ENCODE measurements at regions not wholly inside any gene's neighbourhood (a gene's known extent, or its start where the extent isn't known, plus 50 kb on each side); places are given as distances from the start of the nearest gene placed in this dataset.
"Not testable (repeated sequence)": the region's sequence is repeated elsewhere in the genome, so short reads cannot be mapped to it uniquely, and the experiment has no call there.

DNA sequence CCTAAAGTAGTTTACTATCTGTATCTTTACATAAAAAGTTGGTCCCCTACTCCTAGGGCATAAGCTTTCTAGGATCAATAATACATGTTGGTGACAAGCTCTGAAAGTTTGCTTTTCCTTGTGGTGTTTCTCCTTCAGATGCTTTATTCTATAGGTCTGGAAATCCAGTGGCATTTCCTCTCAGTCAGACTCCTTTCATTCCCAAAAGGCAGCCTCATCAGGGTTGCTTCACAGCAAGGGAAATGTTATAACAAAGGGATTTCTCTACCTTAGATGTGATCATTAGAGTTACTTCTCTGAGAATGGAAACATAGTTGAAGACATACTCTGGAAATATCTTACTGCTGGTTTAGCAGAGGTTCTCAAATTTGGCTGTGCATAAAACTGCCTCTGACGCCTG lies 1072.4 kb upstream of the ZEB2 start:
- DNase-seq (ENCODE audit: low spot score), result no peak

DNA sequence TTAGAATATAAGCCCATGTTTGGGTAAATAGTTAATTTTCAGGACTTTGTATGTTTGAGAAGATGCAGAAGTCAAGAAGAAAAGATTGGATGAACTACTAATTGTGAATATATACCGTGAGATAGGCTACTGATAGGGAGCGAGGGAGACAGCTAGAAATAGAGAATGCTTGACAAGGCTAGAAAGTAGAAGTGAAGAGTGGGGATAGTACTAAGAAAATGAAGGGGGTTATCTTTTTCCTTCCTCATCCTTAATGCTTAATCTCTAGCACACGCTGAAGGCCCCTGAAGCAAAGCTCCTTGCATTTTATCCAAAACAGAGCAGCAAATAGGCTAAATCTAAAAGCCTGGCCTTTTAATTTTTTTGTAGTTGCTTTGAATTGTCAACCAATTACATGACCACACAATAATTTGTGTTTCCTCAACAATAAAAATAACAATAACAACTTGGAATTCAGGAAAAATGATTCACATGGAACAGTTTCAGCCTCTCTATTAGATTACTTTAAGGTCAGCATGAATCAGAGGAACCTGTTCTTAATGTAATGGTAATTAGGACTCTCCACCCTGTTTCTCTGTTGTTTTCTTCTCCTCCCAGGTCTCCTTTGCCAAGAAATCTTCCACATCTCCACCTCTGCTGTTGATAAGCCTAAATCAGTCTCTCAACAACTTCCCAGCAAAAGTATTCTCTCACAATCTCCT lies 1071.3 kb upstream of the ZEB2 start:
- no peak for DNase-seq (ENCODE audit: low spot score)

DNA sequence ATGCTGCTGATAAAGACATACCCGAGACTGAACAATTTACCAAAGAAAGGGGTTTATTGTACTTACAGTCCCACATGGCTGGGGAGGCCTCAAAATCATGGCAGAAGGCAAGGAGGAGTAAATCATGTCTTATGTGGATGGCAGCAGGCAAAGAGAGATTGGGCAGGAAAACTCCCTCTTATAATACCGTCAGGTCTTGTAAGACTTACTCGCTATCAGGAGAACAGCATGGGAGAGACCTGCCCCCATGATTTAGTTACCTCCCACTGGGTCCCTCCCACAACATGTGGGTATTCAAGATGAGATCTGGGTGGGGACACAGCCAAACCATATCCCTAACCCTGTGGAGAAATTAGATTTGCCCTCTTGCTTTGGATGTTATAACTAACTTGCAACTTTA lies 1068.0 kb upstream of the ZEB2 start:
- no peak for DNase-seq (ENCODE audit: low spot score)

DNA sequence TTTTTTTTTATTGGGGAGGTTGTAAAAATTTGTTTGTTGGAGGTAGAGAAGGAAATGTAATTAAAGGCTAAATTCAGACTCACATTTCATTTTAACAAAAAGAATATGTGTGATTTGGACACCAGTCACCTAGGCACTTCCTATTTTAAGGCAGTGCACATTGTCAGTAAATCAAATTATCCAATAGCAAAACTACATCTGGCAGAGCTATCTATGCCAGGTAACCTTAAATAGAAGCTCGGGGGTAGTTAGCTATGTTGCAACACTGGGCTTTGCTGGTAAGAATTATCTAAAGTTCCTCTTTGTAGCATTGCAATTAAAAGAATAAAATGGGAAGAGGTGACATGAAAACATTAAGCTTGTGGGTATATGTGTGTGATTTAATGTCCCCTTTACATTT lies 1064.4 kb upstream of the ZEB2 start:
- no peak for DNase-seq (ENCODE audit: low spot score)

DNA sequence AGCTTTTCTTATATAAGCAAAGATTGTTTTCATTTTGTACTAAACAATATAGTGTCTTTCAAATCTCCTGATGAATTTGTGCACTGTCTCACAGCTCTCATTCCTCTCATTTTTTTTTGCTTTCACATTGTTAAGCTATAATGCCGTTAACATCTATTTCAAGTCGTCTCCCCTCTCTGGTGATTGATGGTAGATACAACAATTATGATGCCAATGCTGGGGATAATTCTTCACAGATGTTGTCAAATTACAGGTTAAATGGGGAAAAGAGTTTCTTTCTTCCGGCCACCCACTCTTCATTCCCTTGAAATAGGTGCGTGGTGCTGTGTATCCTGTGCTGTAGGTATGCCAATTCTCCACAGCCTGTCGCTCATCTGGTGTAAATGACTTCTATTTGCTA lies 1053.7 kb upstream of the ZEB2 start:
- DNase-seq (ENCODE audit: low spot score), result no peak

DNA sequence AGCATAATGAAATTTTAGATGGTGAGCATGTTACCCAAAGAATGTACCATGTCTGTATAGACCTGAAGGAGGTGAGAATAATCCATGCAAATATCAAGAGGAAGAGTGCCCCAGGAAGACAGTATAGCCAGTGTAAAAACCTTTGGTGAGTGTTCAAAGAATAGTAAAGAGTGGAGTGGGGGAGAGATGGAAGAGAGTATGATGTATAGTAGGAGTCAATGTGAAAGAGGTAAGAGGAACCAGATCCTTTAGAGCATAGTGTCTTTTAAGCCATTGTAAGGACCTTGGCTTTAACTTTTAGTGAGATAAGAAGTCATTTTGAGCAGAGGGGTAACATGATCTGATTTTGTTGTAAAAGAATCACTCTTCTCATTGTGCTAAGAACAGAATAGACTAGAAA lies 1052.3 kb upstream of the ZEB2 start:
- DNase-seq (ENCODE audit: low spot score), result no peak

DNA sequence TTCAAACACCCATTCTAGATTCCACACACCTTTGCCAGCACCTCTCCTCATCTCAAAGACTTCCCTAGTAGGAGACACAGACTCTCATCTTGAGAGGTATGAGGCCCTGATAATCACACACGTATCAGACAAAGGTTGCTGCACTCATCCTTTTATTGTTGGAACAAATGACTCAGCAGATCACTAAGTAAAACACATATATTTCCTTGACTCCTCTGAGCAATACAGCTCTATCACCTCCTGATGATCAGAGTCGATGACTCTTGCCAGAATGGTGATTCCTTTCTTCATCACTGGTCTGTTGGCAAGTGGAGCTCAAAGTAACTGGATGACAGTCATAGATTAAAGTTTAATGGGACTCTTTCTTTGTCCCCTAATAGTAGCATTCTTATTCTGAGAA lies 1049.2 kb upstream of the ZEB2 start:
- peak; percentile 69 for DNase-seq (ENCODE audit: low spot score)

DNA sequence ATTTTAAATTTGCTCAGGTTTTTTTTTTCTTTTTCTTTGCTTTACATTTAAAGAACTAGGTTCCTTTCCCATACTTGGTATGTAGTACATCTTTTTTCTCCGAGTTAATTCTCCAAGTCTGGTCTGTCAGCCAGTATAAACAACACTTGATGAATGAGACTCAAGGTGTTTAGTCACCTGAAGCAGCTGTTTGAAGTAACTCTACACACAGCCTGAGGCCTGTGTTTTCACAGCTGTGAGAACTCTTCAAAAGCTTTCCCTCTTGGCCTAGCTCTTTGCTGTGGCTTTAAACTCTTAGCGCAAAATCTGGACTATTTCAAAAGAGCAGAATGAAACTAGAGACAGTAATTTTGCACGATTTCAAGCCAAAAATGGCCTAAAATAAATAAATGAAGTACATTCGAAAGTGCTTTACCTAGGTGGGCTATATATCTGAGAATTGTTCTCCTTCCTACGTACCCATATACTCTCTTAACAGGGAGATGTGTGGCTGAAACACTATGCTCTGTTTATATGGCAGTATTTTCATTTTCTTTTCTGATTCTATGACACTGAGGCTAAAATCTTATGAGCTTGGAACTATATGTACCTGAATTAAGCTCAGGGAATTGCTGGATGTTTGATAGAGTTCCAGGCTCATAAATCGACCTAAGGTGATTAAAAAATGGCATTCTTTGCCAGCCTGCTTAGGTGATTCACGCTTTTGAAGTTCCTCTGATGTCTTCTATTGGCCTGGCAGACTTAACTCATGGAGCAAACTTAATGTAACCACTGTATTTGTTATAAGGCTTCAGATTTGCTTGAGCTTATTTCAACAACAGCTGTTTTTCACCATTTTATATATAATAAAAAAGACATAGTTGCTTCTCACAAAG lies 1044.1 kb upstream of the ZEB2 start:
- DNase-seq (ENCODE audit: low spot score), result peak; percentile 4

DNA sequence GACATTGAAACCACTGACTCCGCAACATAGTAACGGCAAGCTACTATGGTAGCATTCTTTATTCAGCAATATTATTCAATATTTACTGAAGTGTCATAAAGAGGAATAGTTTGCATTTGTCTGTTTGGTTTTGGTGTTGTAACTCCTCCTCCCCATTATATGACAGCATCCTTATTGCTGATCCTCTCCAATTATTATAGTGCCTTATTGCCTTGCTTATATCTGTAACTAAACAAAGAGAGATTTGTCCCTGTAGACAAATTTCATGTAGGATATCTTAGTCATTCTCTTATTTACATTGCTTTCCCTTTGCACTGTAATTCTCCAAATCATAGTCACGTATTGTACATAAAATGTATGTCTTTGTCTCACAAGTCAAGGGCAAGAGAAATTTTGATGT lies 1041.2 kb upstream of the ZEB2 start:
- DNase-seq (ENCODE audit: low spot score), result no peak

DNA sequence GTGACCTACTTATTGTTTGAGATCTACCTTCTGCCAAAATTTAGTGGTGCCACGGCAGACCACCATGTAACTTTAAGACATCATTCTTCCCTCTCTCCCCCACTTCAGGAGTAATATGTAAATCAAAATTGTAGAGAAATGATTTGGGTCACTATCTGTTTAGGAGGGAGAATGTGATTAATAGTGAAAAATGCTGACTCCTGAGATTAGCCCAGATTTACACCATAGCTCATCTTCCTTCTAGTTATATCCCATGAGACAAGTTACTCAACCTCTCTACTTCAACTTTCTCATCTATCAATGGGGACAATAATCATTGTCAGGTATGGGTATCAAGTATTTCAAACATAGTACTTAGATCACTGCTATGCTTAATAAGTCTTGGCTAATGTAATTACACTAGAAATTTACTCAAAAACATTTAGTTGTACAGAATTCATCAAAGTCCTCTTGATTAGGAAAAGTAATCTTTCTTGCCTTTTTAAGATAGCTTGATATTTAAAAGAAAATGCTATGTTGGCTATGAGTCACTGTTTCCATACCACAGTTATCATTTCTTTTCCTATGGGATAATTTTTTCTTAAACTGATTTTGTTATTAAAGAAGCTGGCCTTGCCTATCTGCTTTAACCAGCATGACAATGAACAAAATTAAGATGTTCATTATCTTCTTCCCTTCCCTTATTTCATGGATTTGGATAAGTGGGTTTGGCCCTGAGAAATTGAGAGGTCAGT lies 1038.9 kb upstream of the ZEB2 start:
- no peak for DNase-seq (ENCODE audit: low spot score)

DNA sequence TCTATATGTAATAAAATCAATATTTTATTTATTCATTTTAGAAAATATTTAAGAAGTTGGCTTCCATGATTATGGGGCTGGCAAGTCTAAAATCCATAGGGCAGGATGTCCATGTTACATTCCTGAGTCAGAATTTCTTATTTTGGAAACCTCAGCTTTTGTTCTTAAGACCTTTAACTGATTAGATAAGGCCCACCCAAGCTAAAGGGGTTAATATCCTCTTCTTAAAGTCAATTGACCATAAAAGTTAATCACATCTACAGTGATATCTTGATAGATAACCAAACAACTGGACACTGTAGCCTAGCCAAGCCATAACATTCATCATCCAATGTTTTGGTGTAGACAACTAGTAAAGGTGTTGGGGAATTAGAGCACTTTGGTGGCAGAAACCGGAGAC lies 1035.4 kb upstream of the ZEB2 start:
- DNase-seq (ENCODE audit: low spot score), result no peak

DNA sequence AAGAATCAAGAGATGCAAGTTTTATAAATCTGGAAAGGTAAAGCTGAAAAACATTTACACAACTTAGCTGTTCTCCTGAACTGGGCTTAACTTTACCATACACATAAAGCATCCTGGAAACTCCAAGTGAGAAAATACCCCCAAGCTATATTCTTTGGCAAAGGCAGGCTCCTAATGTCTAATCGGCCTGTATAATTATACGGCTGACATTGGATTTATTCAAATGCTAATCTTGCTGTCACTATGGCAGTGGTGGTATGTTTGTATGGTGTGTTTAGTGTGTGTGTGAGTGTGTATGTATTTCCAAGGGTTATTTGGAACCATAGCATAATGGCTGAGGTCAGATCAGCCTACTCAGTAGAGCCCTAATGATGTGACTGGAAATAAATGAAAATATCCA lies 1031.8 kb upstream of the ZEB2 start:
- DNase-seq (ENCODE audit: low spot score), result no peak

DNA sequence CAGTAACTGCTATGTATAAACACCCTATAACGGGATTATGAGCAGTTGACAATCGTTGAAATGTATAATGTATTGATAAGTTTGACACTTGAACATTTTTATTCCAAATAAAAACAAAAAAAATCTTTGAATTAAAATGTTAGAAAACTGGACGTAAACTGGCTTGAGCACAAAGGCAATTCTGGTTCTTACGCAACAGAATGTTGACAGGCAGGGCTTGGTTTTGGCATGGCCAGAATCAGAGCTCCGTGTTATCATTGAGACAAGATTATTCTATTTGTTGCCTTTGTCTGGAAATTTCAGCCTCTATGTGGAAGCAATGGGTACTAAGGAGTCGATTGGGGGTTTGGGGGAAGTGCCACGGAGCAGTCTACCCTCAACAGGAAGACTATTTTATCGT lies 1028.6 kb upstream of the ZEB2 start:
- no peak for DNase-seq (ENCODE audit: low spot score)

DNA sequence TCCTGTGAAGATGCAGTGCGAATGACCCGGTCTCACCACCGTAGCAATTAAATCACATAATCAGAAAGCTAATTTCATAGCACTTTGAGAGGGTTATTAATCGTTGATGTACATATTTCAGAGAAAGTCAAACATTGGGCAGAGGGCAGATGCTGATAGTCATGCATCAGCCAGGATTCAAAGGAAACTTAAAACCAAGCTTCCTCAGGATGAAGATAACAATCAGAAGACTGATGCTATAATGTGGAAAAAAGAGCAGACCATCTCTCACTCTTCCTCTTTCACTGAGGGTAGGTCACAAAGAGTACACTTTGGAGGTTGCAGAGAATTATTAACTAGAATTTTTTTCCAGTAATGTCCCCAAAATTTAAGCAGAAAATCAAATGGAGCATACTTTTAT lies 1027.7 kb upstream of the ZEB2 start:
- no peak for DNase-seq (ENCODE audit: low spot score)

DNA sequence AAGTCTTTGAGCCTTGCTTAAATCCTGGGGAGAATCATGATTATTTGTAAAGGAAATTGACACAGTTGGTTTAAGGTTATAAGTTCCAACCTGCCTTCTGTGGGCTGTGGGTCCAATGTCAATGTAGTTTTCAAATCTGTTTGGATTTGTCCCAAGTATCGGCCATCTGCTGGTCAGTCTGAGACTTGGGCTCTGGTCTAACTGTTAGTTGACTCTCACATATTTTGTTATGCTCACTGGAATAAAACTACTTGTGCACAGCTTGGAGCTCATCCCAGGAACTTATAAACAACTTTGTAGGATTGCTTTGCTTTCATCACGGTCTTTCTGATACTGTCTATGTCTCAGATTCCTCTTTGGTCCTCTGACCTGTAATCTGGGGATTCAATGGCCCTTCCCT lies 1026.2 kb upstream of the ZEB2 start:
- no peak for DNase-seq (ENCODE audit: low spot score)

DNA sequence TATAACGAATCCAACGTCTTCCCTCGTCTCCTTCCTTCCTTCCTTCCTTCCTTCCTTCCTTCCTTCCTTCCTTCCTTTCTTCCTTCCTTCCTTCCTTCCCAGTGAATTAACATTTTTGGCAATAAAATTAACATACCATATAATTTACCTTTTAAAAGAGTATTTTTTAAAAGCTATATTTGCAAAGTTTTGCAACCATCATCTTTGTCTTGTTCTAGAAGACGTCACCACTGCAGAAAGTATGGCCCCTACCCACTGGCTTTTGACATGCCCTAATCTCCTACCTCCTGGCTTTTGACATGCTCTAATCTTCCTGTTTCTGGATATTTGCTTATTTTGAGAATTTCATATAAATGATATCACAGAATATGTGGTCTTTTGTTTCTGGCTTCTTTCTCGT lies 1023.9 kb upstream of the ZEB2 start:
- no peak for DNase-seq (ENCODE audit: low spot score)

DNA sequence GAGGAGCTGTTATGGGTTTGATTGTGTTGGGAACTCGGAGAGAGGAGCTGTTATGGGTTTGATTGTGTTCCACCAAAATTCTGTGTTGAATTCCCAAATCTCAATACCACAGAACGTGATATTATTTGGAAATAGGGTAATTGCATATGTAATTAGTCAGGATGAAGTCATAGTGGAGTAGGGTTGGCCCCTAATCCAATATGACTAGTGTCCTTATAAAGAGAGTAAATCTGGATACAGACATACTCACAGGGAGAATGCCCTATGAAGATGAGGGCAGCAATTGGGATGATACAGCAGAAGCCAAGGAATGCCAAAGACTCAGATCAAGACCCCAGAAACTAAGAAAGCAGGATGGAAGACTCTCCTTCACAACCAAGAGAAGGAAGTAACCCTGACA lies 1023.2 kb upstream of the ZEB2 start:
- no peak for DNase-seq (ENCODE audit: low spot score)

DNA sequence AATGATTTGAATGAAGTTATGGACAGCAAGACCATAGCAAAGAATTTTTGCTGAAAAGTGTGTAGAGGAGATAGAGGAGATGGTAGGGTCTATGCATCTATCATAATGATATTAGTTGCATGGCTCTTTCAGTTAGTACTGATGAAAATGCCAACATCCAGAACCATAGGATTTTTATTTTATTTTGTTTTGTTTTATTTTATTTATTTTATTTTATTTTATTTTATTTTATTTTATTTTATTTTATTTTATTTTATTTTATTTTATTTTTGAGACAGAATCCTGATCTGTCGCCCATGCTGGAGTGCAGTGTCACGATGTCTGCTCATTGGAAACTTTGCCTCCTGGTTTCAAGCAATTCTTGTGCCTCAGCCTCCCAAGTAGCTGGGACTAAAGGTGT lies 1021.1 kb upstream of the ZEB2 start:
- DNase-seq (ENCODE audit: low spot score), result no peak

DNA sequence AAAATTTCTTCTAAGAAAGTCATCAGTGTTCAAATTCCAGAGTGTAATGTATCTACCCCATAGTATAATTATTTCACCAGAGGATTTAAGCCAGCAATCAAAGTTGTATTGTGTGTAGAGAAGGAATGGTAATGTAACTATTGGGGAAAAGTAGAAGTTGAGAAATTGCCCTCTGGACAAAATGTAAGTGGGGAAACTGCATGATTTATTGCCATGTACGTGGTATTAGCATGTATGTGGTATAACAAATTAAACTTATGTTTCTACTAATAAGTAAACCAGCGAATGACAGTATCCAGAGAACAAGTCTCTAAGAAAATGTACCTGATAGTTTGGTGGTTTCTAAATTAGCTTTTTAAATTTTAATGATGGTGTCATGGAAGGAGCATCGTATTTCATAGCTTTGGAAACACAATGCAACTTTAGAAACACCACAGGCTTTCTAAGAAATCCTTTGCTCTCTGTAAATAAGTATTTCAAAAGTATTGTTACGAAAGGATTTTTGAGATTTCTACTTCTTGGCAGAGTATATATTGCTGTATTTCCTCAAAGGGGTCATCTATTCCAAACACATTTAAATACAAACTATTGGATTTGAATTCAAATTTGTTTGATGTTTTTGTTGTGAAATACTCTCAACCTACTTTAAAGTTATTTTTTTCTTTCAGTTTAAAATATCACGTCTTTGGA lies 1018.9 kb upstream of the ZEB2 start:
- DNase-seq (ENCODE audit: low spot score), result no peak

DNA sequence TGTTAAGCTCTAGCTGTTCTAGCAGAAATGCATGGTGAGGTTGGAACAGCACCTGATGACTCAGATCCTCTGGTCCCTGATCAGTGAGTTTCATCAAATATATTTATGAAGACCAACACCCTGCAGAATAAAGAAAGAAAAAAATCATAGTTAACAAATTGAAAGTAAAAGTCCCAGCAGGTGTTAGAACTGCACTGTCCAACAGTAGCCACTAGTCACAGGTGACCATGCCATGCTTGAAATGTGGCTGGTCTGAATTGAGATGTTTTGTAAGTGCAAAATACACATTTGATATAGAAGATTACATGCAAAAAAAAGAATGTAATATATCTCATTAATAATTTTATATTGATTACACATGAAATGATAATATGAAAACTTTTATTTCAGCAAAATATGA lies 1010.7 kb upstream of the ZEB2 start:
- DNase-seq (ENCODE audit: low spot score), result peak; percentile 3

DNA sequence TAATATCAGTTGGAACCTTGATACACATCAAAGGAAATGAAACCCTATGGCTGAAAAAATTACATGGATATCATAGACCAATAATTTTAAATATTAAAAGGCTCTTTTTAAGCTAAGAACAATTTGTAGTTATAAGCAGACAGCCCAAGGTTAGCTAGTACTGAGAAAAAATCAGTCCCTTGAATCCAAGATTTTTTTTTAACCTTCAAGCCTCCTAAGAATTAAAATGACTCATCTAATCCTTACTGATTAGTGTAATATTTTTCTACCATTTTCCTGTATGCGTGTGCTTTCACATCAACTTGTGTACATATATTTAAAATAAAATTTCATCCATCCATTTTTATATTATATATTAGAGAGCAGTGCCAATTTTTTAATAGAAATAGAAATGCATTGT lies 1004.9 kb upstream of the ZEB2 start:
- no peak for DNase-seq (ENCODE audit: low spot score)

DNA sequence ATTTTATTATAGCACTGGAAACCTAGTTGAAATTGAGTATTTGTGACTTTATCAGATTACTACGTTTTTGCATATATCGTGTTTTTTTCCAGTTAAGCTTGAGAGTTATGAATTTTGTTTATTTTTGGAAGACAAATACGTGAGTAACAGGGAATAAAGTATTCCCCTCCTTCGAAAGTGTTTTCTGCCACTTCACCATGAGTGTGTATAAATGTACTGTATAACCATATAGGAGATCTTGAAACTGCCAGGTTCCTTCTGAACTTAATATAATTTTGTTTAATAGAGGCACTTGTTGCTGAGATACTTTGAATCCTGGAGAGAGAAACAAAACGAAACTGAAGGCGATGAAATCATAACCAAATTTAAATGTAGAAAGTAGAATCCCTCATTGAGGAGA lies 1004.4 kb upstream of the ZEB2 start:
- DNase-seq (ENCODE audit: low spot score), result no peak

DNA sequence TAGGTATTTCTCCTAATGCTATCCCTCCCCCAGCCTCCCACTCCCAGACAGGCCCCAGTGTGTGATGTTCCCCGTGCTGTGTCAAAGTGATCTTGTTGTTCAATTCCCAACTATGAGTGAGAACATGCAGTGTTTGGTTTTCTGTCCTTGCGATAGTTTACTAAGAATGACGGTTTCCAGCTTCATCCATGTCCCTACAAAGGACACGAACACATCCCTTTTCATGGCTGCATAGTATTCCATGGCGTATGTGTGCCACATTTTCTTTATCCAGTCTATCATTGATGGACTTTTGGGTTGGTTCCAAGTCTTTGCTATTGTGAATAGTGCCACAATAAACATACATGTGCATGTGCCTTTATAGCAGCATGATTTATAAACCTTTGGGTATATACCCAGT lies 999.3 kb upstream of the ZEB2 start:
- DNase-seq (ENCODE audit: low spot score), result not testable (repeated sequence)

All from kidney tubule cell (primary cell).